T-helper 2 cell (primary cell): ENCODE measurements at regions not wholly inside any gene's neighbourhood (a gene's known extent, or its start where the extent isn't known, plus 50 kb on each side); places are given as distances from the start of the nearest gene placed in this dataset.

Experiments
- DNase-seq, 5 experiments: peaks; one replicate each; pipeline versions ENCODE4 v3.0.0 to v3.0.0-alpha.2; 2012 to 2022

- DNase-seq = no peak
These were observed 191.7 kb upstream of the CAMK1G start for GRCh38 chr1:209391792-209392191.

DNA sequence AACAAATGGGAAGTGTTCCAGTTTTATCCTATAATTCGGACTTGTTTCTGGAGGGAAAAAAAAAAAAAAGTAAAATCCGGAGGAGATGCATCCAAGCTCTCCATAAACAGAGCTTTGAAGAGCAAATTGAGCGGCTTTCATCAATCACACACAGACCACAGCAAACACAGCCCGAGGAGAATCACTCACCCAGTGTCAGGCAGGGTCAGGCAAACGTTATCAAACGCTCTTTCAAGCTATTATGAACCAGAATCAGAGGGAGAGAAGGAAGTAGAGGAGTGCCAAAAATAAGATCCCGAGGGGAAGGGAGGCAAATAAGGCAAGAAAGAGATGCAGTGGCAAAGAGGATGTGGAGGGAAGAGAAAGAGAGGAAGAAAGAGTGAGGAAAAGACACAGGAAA is 188.3 kb upstream of the CAMK1G start:
- DNase-seq = no peak

DNA sequence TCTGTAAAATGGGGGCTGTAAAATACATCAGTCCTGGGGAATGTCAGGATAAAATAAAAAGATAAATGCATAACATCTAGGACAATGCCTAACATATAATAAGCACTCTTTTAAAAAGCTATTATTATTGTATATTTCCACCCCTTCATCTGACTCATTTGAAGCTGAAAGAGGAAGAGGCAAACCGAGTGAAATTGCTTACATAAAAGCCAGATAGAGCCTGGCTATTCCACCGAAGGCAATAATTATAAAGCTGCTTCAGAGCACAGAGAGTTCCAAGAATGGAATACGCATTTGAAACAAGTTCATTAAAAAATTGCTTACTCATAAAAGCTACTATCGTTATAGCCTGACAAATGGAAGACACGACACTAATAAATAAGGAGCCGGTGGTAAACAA is 186.1 kb upstream of the CAMK1G start:
- no peak for DNase-seq

DNA sequence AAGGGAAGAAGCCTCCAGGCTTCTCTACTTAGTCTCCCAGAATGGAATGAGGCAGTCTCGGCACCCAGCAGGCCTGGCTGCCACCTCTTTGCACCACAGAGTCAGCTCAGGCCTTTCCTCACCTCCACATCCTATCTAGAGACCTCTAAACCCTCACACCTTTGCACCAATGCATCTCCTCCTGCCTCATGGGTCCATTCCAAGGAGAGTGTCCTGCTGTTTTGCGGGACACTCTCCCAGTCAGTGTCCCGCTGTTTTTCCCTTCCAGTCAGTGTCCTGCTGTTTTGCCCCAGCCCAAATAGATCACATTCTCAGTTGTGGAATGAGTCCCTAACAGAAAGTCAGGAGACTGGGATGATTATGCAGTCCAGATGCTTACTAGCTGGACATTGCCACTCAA is 185.6 kb upstream of the CAMK1G start:
- no peak for DNase-seq

DNA sequence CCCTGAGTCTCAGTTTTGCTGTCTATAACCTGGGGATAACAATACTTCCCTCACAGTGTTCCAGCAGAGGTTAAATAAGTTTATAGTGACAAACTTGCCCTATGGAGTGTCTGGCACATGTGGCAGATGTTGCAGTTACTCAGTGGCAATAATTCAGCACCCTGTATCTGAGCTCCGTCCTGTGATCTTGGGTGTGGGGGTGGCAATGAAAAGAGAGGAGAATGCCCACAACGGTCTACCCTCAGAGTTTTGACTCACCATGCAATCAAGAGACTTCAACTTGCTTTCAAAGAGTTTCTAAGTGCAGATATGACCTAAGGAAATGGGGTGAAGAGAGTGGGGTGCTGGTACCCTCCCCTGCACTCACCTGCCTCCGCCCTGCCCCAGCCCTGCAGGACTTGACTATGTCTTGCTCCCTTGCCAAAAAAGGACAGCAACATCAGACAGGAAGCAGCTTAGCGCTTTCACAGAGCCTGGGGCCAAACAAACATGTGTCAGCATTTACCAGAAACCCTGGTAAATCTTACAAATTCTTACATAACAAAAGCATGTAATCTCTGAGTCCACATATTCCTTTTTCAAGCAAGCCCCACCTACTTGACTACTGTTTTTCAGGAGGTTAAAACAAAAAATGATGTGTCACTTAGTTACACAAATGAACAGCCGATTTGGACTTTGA is 185.1 kb upstream of the CAMK1G start:
- no peak for DNase-seq

- no peak for DNase-seq
These were observed 183.7 kb upstream of the CAMK1G start for GRCh38 chr1:209399800-209400199.

GRCh38 chr1:209400351-209401220 is 182.9 kb upstream of the CAMK1G start:
- no peak for DNase-seq

DNA sequence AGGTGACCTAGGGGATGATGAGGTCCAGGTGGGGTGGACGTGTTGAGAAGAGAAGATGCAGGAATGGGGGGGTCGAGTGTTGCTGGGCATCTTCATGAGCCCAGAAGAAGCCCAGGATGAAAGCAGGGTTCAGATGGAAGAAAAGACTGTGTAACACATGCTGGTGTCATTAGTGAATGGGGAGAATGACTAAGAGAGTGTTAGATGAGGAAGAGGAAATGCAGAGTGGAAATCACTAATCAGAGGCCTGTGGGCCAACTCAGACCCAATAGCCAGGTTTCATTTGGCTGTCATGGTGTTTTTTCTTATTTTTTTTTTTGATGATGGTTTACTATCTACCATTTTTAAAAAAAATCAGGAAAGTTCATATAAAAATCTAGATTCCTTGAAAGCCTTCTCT is 180.8 kb upstream of the CAMK1G start:
- no peak for DNase-seq

- no peak for DNase-seq
These were observed 179.6 kb upstream of the CAMK1G start for GRCh38 chr1:209403921-209404320.

DNA sequence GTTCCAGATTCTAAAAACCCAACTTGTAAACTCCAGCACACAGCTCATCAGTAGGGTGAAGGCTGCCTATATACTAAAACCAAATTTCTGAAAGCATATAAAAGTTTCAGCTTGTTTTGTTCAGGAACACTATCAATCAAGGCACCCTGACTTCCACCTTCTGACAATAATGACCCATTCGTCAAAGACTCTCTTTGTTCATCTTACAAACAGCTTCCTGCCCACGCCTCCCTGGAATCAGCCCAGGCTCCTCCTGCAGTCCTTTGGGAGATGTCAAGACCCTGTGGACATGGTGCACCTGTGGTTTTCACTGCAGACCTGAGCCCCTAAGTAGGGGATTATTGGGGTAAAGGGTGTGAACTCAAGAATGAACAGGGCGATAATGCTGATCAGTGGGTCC is 178.9 kb upstream of the CAMK1G start:
- no peak for DNase-seq

DNA sequence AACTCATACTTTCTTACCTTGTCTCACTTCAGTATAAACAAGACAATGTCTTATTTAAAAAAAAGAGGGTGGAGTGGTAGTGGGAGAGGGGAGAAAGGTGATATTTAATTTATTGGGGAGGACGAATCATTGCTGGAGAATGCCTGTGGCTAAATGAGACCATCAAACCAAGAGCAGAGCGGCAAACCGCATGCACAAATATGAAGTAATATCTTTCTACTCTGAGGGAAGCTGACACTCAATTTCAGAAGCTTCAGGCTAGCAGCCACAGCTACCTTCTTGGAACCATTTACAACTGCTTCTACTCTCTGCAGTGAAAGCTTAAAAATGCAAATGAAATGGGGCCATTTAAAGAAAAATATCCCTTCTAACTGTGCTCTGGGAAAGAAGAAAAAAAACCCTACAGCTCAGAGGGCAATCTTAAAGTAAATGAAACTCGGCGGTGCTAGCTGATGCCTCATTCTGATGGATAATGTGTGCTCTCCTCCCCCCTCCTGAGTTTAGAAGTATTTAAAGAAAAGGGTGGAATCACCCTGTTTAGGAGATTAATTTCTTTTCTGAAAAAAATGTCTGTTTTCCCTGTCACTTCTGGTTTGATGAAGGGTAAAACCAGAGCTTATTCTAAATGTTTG is 178.2 kb upstream of the CAMK1G start:
- peak in 1 of 5 experiments; percentile 24 for DNase-seq

DNA sequence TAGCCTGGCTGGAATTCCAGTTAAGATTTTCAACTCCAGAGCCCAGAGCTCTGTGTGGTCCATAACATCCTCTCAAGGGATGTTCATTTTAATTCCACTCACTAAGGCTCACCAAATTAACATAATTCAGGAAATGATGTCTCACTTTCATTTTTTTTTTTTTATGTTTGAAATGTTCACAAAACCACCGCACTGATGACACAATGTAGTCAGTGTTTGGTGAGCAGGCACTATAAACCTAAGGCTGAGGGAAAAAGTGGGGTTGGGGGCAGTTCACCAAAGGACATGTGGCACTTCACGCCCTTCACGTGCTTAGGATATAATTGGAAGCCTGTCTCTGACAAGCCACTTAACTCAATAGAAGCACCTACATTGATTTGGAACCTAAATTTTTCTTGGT is 177.3 kb upstream of the CAMK1G start:
- no peak for DNase-seq

DNA sequence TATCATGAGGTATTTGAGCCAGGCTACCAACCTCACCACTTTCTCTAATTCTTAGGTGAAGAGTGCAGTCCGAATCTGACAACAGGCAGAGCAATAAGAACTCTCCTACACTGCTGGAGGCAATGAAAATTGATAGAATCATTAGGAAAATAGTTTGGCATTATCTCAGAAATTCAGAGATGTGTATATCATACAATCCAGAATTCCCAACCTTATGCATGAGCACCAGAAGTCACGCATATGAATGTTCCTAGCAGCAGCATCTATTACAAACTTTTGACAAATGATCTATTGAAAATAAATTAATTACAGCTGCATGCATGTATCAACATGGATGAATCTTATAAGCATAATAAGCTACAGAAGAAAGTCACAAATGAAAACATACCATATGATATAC is 176.9 kb upstream of the CAMK1G start:
- DNase-seq = no peak

DNA sequence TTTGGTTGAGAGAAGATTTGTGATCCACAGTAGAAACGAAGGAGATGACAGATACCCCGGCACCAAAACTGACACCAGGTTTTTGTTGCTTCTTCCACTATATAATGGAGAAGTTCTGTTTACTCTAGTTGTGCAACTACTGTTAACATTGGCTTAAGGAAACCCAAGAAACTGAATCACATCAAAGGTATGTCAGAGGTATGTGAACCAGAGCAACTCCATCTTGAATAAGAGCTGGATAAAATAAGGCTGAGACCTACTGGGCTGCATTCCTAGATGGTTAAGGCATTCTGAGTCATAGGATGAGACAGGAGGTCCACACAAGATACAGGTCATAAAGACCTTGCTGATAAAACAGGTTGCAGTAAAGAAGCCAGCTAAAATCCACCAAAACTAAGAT is 173.7 kb upstream of the CAMK1G start:
- DNase-seq = no peak

GRCh38 chr1:209411491-209411929 is 172.0 kb upstream of the CAMK1G start:
- no peak for DNase-seq

DNA sequence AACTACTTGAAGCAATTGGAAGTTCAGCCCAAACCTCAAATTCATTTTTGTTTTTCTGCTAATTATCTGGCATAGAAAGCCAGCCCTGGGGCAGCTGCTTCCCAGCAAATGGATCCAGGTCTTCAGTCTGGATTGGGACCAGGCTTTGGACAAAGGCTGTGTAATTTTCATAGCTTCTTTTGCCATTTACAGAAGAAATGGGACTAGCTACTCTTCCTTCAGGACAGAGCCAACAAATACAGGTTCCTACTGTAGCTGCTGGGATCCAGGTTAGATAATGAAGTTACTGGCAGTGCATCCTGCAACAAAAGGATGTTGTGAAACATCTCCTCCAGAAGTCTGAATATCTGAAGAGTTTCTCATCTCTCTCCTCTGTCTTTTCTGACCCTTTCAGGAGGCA is 171.5 kb upstream of the CAMK1G start:
- no peak for DNase-seq

DNA sequence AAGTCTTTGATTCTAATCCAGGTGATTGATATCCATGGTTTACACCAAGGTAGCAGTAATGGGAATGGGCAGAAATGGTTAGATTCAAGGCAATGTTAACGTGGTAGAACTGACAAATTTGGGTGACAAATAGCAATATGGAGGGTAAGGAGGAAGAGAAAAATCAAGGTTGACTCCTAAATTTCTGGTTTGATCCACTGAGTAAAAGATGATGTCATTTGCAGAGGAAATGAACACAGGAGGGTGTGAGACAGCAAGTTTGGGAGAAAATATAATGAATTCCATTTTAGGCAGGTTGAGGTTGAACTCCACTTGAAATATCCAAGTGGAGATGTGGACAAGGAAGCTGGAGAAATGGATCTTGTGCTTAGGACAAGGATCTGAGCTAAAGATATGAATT is 170.9 kb upstream of the CAMK1G start:
- DNase-seq = no peak

GRCh38 chr1:209413062-209413461 is 170.5 kb upstream of the CAMK1G start:
- DNase-seq = no peak

DNA sequence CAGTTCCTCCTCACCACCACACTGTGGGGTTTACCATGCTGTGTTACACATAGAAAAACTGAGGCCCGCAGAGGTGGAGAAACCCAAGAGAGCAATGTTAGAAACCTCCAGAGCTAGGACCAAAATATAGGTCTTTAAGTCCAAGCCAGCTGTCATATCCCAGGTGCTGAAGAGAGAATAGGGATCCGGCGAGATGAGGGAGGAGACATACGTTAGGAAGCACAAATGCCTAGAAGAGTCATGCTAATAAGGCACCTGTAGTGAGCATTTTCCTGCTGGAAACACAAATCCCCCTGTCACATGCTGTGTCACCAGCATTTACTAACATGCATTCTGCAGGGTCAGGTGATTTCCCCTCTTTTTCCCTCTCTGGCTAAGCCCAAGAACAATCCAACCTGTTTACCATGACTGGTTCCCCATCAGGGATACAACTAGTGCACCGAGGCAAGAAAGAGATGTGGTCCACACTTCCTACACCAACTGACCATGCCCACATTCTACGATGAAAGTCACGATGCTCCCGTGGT is 168.6 kb upstream of the CAMK1G start:
- DNase-seq = no peak

DNA sequence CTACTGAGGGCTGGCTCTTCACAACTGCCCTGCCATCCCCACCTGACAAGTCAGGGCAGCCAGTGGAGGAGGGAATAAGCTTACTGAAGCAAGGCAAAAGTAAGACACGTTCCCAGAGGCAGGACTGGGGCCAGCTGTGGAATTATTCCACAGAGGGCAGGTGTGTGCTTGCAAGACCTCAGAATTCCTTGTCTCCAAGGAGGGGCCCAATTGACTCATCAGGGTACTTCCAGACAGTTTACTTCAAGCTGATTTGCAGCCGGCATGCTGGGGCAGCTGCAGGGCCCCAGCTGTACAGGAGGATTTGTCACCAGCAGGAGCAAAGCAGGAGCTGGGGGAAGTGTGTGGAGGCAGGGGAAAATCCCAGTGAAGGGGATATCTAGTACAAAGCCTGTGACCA is 167.5 kb upstream of the CAMK1G start:
- no peak for DNase-seq

DNA sequence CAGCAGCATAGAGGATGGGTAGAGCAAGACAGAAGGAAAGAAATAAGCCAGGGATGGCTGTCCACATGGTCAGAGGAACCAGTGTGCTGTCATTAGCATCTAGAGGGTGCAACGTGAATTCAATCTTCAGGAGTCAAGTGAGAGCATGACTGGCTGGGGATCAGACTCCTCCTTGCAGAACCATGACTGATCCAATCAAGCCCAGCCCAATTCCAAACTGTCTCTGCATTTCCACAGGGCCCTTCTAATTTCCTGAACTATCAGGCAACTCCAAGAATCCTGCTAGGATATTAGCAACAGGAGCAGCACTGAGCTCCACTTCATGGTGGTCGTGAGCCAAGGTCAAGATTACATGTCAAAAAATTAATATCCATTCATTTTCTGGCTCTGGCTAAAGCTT is 166.8 kb upstream of the CAMK1G start:
- no peak for DNase-seq

DNA sequence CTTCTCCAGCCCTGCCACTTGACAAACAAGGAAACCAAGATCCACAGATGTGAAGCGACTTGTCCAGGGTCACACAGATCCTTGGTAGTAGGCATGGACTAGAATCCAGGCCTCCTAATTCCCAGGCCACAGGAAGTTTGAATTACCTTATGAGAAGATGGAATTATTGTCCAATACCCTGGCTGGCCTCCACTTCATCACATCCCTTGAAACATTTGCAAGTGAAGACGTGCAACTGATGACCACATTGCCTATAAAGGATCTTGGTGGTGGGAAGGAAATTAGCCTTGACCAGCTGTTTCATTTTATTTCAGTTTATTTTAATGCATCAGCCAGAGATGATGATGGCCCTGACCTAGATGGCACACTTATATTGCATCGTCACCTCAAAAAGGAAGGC is 165.8 kb upstream of the CAMK1G start:
- no peak for DNase-seq

GRCh38 chr1:209420276-209420675 is 163.2 kb upstream of the CAMK1G start:
- no peak for DNase-seq

- no peak for DNase-seq
These were observed 162.3 kb upstream of the CAMK1G start for GRCh38 chr1:209421186-209421585.
